Upper lobe of left lung (tissue), 6 donors: ENCODE measurements at regions not wholly inside any gene's neighbourhood (a gene's known extent, or its start where the extent isn't known, plus 50 kb on each side); places are given as distances from the start of the nearest gene placed in this dataset.
"Not testable (repeated sequence)": the region's sequence is repeated elsewhere in the genome, so short reads cannot be mapped to it uniquely, and the experiment has no call there.

Source experiments
- ATAC-seq, 2 donors: fragments of 200-7000 bp; cut with Tn5 transposase; one replicate each; pipeline ENCODE4 v1.9.1; 2022; ENCODE audit warnings: mild to moderate bottlenecking in 2 of 2, moderate library complexity in 2 of 2; ENCODE audit not compliant: low FRiP score in 2 of 2
- DNase-seq, 2 donors: peaks; one replicate each; pipeline ENCODE4 v3.0.0-alpha.2; 2019 to 2020
- H3K27ac ChIP-seq, 4 donors: fragments of 200-600 bp; sonication (generic); one replicate each; pipeline ENCODE4 v1.5.1; 2016 to 2019
- H3K27me3 ChIP-seq, 4 donors: fragments of 200-600 bp; sonication (generic); one replicate each; pipeline ENCODE4 v1.5.1; 2017 to 2019
- H3K36me3 ChIP-seq, 4 donors: fragments of 200-600 bp; sonication (generic); one replicate each; pipeline ENCODE4 v1.5.1; 2016 to 2019
- H3K4me1 ChIP-seq, 4 donors: fragments of 200-600 bp; sonication (generic); one replicate each; pipeline ENCODE4 v1.5.1; 2018 to 2019
- H3K4me3 ChIP-seq, 4 donors: fragments of 200-600 bp; sonication (generic); one replicate each; pipeline ENCODE4 v1.5.1; 2017 to 2019; ENCODE audit warnings: mild to moderate bottlenecking in 2 of 4, moderate library complexity in 1 of 4
- H3K9me3 ChIP-seq, 4 donors: fragments of 200-600 bp; sonication (generic); one replicate each; pipeline ENCODE4 v1.5.1; 2018 to 2019
- CTCF ChIP-seq, 6 experiments: fragments of 450-650 bp in 4 of 6; fragments of 200-600 bp in 2 of 6; sonication (generic) in 2 of 6; IDR thresholded peaks; one replicate each; pipeline ENCODE4 v1.5.1; 2016 to 2019; ENCODE audit warnings: antibody characterized with exemption in 6 of 6
- EP300 ChIP-seq, 4 donors: sonication (generic); formaldehyde crosslinking; IDR thresholded peaks; one replicate each; pipeline ENCODE4 v1.5.1; 2017; ENCODE audit warnings: antibody characterized with exemption in 4 of 4, control low read depth in 2 of 4
- POLR2A ChIP-seq, 4 donors: fragments of 450-650 bp; IDR thresholded peaks; one replicate each; pipeline ENCODE4 v1.5.1; 2016 to 2017; ENCODE audit warnings: antibody characterized with exemption in 4 of 4, mild to moderate bottlenecking in 2 of 4
- POLR2AphosphoS5 ChIP-seq, 2 donors: sonication (generic); formaldehyde crosslinking; IDR thresholded peaks; one replicate each; pipeline ENCODE4 v1.5.1; 2017; ENCODE audit warnings: antibody characterized with exemption in 2 of 2
- WGBS, 2 donors: methylation state at CpG; one replicate each; pipeline ENCODE4 v1.1.5; 2017 to 2018; 5-methylcytosine and 5-hydroxymethylcytosine counted together
- donor health status: DM: no; HTN: no; CAD: no; lungs with moderate emphysema.
- donor health status: DM: no; HTN: yes; CAD: no; lungs with severe emphysema.

GRCh38 chr10:9051328-9051974 lies 997.0 kb downstream of the GATA3 start:
- H3K9me3 ChIP-seq: peaks cover 0 to 5% (median 0%) of the 10 kb centered on the region in 4 donors
- no peaks in the 10 kb centered on the region for H3K27me3 ChIP-seq
- H3K4me1 ChIP-seq: no peaks in the 10 kb centered on the region
- no peak for ATAC-seq
- TF ChIP-seq CTCF (IDR thresholded peaks at IDR 0.05) (no peak), POLR2AphosphoS5 (IDR thresholded peaks at IDR 0.05) (no peak), EP300 (IDR thresholded peaks at IDR 0.05) (no peak), POLR2A (IDR thresholded peaks at IDR 0.05) (no peak)
- no peak overlapping the region for H3K4me3 ChIP-seq
- DNase-seq: no peak
- no peaks in the 10 kb centered on the region for H3K36me3 ChIP-seq
- no peak overlapping the region for H3K27ac ChIP-seq

GRCh38 chr10:9052767-9053166 lies 998.3 kb downstream of the GATA3 start:
- Histone ChIP-seq H3K4me1 (no peaks in the 10 kb centered on the region), H3K27me3 (no peaks in the 10 kb centered on the region), H3K27ac (no peak overlapping the region), H3K9me3 (peaks cover 0 to 7% (median 0%) of the 10 kb centered on the region in 4 donors), H3K4me3 (no peak overlapping the region), H3K36me3 (no peaks in the 10 kb centered on the region)
- DNase-seq (no peak), ATAC-seq (no peak)
- TF ChIP-seq EP300 (IDR thresholded peaks at IDR 0.05) (no peak), CTCF (IDR thresholded peaks at IDR 0.05) (no peak), POLR2A (IDR thresholded peaks at IDR 0.05) (no peak), POLR2AphosphoS5 (IDR thresholded peaks at IDR 0.05) (no peak)
- WGBS, 2 donors: 79 to 100% methylated on average over 1 of the region's 1 CpG

GRCh38 chr10:9056521-9056920 lies 1002.0 kb downstream of the GATA3 start:
- WGBS, 2 donors: 79 to 83% methylated on average over 4 to 5 of the region's 11 CpGs
- no peak overlapping the region for H3K27ac ChIP-seq
- no peaks in the 10 kb centered on the region for H3K36me3 ChIP-seq
- ATAC-seq (no peak), DNase-seq (peak in 1 of 2 donors; percentile 57)
- no peak for TF ChIP-seq EP300 (IDR thresholded peaks at IDR 0.05)
- no peak for TF ChIP-seq CTCF (IDR thresholded peaks at IDR 0.05)
- no peak for TF ChIP-seq POLR2A (IDR thresholded peaks at IDR 0.05)
- no peak for TF ChIP-seq POLR2AphosphoS5 (IDR thresholded peaks at IDR 0.05)
- H3K4me1 ChIP-seq: no peaks in the 10 kb centered on the region
- H3K27me3 ChIP-seq: no peaks in the 10 kb centered on the region
- no peak overlapping the region for H3K4me3 ChIP-seq
- H3K9me3 ChIP-seq: peaks cover 0 to 3% (median 0%) of the 10 kb centered on the region in 4 donors

- not testable (repeated sequence) for H3K36me3 ChIP-seq, H3K4me3 ChIP-seq, H3K27me3 ChIP-seq, DNase-seq, H3K27ac ChIP-seq, H3K4me1 ChIP-seq, H3K9me3 ChIP-seq, ATAC-seq
- 81 to 94% methylated on average over 12 to 16 of the region's 17 CpGs for WGBS, 2 donors
These were observed 1002.8 kb downstream of the GATA3 start for GRCh38 chr10:9057293-9057692.

- Histone ChIP-seq H3K36me3 (no peaks in the 10 kb centered on the region), H3K4me3 (no peak overlapping the region), H3K4me1 (no peaks in the 10 kb centered on the region), H3K27me3 (no peaks in the 10 kb centered on the region), H3K9me3 (peaks cover 0 to 3% (median 0%) of the 10 kb centered on the region in 4 donors), H3K27ac (no peak overlapping the region)
- WGBS, 2 donors: 3 to 5% methylated on average over 2 of the region's 2 CpGs
- DNase-seq (no peak), ATAC-seq (no peak)
- no peak for TF ChIP-seq POLR2AphosphoS5 (IDR thresholded peaks at IDR 0.05)
- no peak for TF ChIP-seq POLR2A (IDR thresholded peaks at IDR 0.05)
- no peak for TF ChIP-seq EP300 (IDR thresholded peaks at IDR 0.05)
- TF ChIP-seq CTCF (IDR thresholded peaks at IDR 0.05): no peak
These were observed 1005.8 kb downstream of the GATA3 start for GRCh38 chr10:9060314-9060713.
